ENCODE measurements at regions not wholly inside any gene's neighbourhood (a gene's known extent, or its start where the extent isn't known, plus 50 kb on each side); places are given as distances from the start of the nearest gene placed in this dataset.
"Not testable (repeated sequence)": the region's sequence is repeated elsewhere in the genome, so short reads cannot be mapped to it uniquely, and the experiment has no call there.

GRCh38 chr6:120383681-120384080 is 950.6 kb downstream of the TBC1D32 start:
- Mint-ChIP-seq H3K4me3 (no peak overlapping the region), H3K27ac (no peak overlapping the region), H3K27me3 (no peaks in the 10 kb centered on the region), H3K36me3 (ENCODE audit: low read depth) (no peaks in the 10 kb centered on the region), H3K4me1 (no peaks in the 10 kb centered on the region), H3K9me3 (ENCODE audit: low read depth) (no peaks in the 10 kb centered on the region)
- CTCF ChIA-PET = no interaction called here
- intact Hi-C loops (cut with DNase I, micrococcal nuclease) = no loop called here
- POLR2A ChIA-PET = no interaction called here
- DNase-seq (no peak), ATAC-seq (no peak)

- H3K4me1 Mint-ChIP-seq = no peaks in the 10 kb centered on the region
- intact Hi-C loops (cut with DNase I, micrococcal nuclease) = no loop called here
- H3K27me3 Mint-ChIP-seq = no peaks in the 10 kb centered on the region
- CTCF ChIA-PET = no interaction called here
- no peak overlapping the region for H3K27ac Mint-ChIP-seq
- no peaks in the 10 kb centered on the region for H3K9me3 Mint-ChIP-seq (ENCODE audit: low read depth)
- no peak for ATAC-seq
- no peaks in the 10 kb centered on the region for H3K36me3 Mint-ChIP-seq (ENCODE audit: low read depth)
- POLR2A ChIA-PET = no interaction called here
- H3K4me3 Mint-ChIP-seq = no peak overlapping the region
- DNase-seq = no peak
Observed at GRCh38 chr6:120378582-120379220, 955.6 kb downstream of the TBC1D32 start.

GRCh38 chr6:120373185-120373584 is 961.1 kb downstream of the TBC1D32 start:
- Mint-ChIP-seq H3K36me3 (ENCODE audit: low read depth) (no peaks in the 10 kb centered on the region), H3K4me3 (no peak overlapping the region), H3K27ac (no peak overlapping the region), H3K9me3 (ENCODE audit: low read depth) (no peaks in the 10 kb centered on the region), H3K4me1 (no peaks in the 10 kb centered on the region), H3K27me3 (no peaks in the 10 kb centered on the region)
- ChIA-PET POLR2A (no interaction called here), CTCF (no interaction called here)
- ATAC-seq (no peak), DNase-seq (no peak)
- intact Hi-C loops (cut with DNase I, micrococcal nuclease) = no loop called here

- Mint-ChIP-seq H3K27ac (no peak overlapping the region), H3K4me3 (no peak overlapping the region), H3K9me3 (ENCODE audit: low read depth) (peaks cover 8% of the 10 kb centered on the region), H3K27me3 (no peaks in the 10 kb centered on the region), H3K36me3 (ENCODE audit: low read depth) (no peaks in the 10 kb centered on the region), H3K4me1 (no peaks in the 10 kb centered on the region)
- intact Hi-C loops (cut with DNase I, micrococcal nuclease) = no loop called here
- POLR2A ChIA-PET = no interaction called here
- no peak for ATAC-seq
- DNase-seq = no peak
- CTCF ChIA-PET = no interaction called here
Observed at GRCh38 chr6:120363429-120363828, 970.9 kb downstream of the TBC1D32 start.

- CTCF ChIA-PET; ATAC-seq; H3K36me3 Mint-ChIP-seq (ENCODE audit: low read depth); H3K27me3 Mint-ChIP-seq; H3K4me3 Mint-ChIP-seq; DNase-seq; H3K27ac Mint-ChIP-seq; POLR2A ChIA-PET; intact Hi-C loops (cut with DNase I, micrococcal nuclease); H3K4me1 Mint-ChIP-seq: not testable (repeated sequence)
- H3K9me3 Mint-ChIP-seq (ENCODE audit: low read depth) = peaks cover 17% of the 10 kb centered on the region
Observed at GRCh38 chr6:120358535-120358934, 975.7 kb downstream of the TBC1D32 start.

GRCh38 chr6:120357447-120357846 is 976.8 kb downstream of the TBC1D32 start:
- ChIA-PET POLR2A (no interaction called here), CTCF (no interaction called here)
- no peaks in the 10 kb centered on the region for H3K36me3 Mint-ChIP-seq (ENCODE audit: low read depth)
- no peak for ATAC-seq
- no peak for DNase-seq
- H3K9me3 Mint-ChIP-seq (ENCODE audit: low read depth) = peaks cover 17% of the 10 kb centered on the region
- no peak overlapping the region for H3K4me3 Mint-ChIP-seq
- H3K27me3 Mint-ChIP-seq = no peaks in the 10 kb centered on the region
- no peaks in the 10 kb centered on the region for H3K4me1 Mint-ChIP-seq
- intact Hi-C loops (cut with DNase I, micrococcal nuclease) = no loop called here
- H3K27ac Mint-ChIP-seq = no peak overlapping the region

GRCh38 chr6:120355822-120356221 is 978.5 kb downstream of the TBC1D32 start:
- Mint-ChIP-seq H3K9me3 (ENCODE audit: low read depth) (peaks cover 17% of the 10 kb centered on the region), H3K27me3 (no peaks in the 10 kb centered on the region), H3K36me3 (ENCODE audit: low read depth) (no peaks in the 10 kb centered on the region), H3K4me1 (no peaks in the 10 kb centered on the region), H3K4me3 (no peak overlapping the region), H3K27ac (no peak overlapping the region)
- intact Hi-C loops (cut with DNase I, micrococcal nuclease) = no loop called here
- POLR2A ChIA-PET = no interaction called here
- CTCF ChIA-PET = no interaction called here
- DNase-seq (no peak), ATAC-seq (no peak)

- peak; percentile 25 for DNase-seq
- Mint-ChIP-seq H3K9me3 (ENCODE audit: low read depth) (peaks cover 14% of the 10 kb centered on the region), H3K27me3 (no peaks in the 10 kb centered on the region), H3K27ac (no peak overlapping the region), H3K4me3 (no peak overlapping the region), H3K4me1 (no peaks in the 10 kb centered on the region), H3K36me3 (ENCODE audit: low read depth) (no peaks in the 10 kb centered on the region)
- CTCF ChIA-PET = no interaction called here
- POLR2A ChIA-PET = no interaction called here
- peak; percentile 39 for ATAC-seq
- intact Hi-C loops (cut with DNase I, micrococcal nuclease) = no loop called here
Observed at GRCh38 chr6:120354452-120355098, 979.7 kb downstream of the TBC1D32 start.

- intact Hi-C loops (cut with DNase I, micrococcal nuclease) = no loop called here
- Mint-ChIP-seq H3K27me3 (no peaks in the 10 kb centered on the region), H3K4me1 (no peaks in the 10 kb centered on the region), H3K4me3 (no peak overlapping the region), H3K9me3 (ENCODE audit: low read depth) (peaks cover under 1% of the 10 kb centered on the region), H3K27ac (no peak overlapping the region), H3K36me3 (ENCODE audit: low read depth) (no peaks in the 10 kb centered on the region)
- CTCF ChIA-PET = no interaction called here
- ATAC-seq (no peak), DNase-seq (no peak)
- POLR2A ChIA-PET = no interaction called here
Observed at GRCh38 chr6:120352491-120352890, 981.8 kb downstream of the TBC1D32 start.

- Mint-ChIP-seq H3K9me3 (ENCODE audit: low read depth) (no peaks in the 10 kb centered on the region), H3K27ac (no peak overlapping the region), H3K4me1 (no peaks in the 10 kb centered on the region), H3K36me3 (ENCODE audit: low read depth) (no peaks in the 10 kb centered on the region), H3K27me3 (no peaks in the 10 kb centered on the region), H3K4me3 (no peak overlapping the region)
- ATAC-seq (no peak), DNase-seq (no peak)
- ChIA-PET POLR2A (no interaction called here), CTCF (no interaction called here)
- intact Hi-C loops (cut with DNase I, micrococcal nuclease) = no loop called here
Observed at GRCh38 chr6:120348926-120349325, 985.4 kb downstream of the TBC1D32 start.

- no peaks in the 10 kb centered on the region for H3K9me3 Mint-ChIP-seq (ENCODE audit: low read depth)
- H3K27ac Mint-ChIP-seq = no peak overlapping the region
Observed at GRCh38 chr6:120328521-120328920, 979.0 kb upstream of the MAN1A1 start.

GRCh38 chr6:120320481-120321162 is 971.1 kb upstream of the MAN1A1 start:
- DNase-seq (no peak), ATAC-seq (no peak)
- intact Hi-C loops (cut with DNase I, micrococcal nuclease) = no loop called here
- ChIA-PET POLR2A (no interaction called here), CTCF (no interaction called here)
- H3K27ac Mint-ChIP-seq = no peak overlapping the region
- peaks cover 5% of the 10 kb centered on the region for H3K9me3 Mint-ChIP-seq (ENCODE audit: low read depth)
- H3K36me3 Mint-ChIP-seq (ENCODE audit: low read depth) = no peaks in the 10 kb centered on the region
- no peaks in the 10 kb centered on the region for H3K4me1 Mint-ChIP-seq
- no peaks in the 10 kb centered on the region for H3K27me3 Mint-ChIP-seq
- H3K4me3 Mint-ChIP-seq = no peak overlapping the region

More at GRCh38 chr6:120328521-120328920, 979.0 kb upstream of the MAN1A1 start:
- no peak for ATAC-seq
- POLR2A ChIA-PET = no interaction called here
- Mint-ChIP-seq H3K4me1 (no peaks in the 10 kb centered on the region), H3K36me3 (ENCODE audit: low read depth) (no peaks in the 10 kb centered on the region), H3K4me3 (no peak overlapping the region), H3K27me3 (no peaks in the 10 kb centered on the region)
- CTCF ChIA-PET = no interaction called here
- intact Hi-C loops (cut with DNase I, micrococcal nuclease) = no loop called here
- DNase-seq = no peak
